ENCODE measurements at regions not wholly inside any gene's neighbourhood (a gene's known extent, or its start where the extent isn't known, plus 50 kb on each side); places are given as distances from the start of the nearest gene placed in this dataset.

DNA sequence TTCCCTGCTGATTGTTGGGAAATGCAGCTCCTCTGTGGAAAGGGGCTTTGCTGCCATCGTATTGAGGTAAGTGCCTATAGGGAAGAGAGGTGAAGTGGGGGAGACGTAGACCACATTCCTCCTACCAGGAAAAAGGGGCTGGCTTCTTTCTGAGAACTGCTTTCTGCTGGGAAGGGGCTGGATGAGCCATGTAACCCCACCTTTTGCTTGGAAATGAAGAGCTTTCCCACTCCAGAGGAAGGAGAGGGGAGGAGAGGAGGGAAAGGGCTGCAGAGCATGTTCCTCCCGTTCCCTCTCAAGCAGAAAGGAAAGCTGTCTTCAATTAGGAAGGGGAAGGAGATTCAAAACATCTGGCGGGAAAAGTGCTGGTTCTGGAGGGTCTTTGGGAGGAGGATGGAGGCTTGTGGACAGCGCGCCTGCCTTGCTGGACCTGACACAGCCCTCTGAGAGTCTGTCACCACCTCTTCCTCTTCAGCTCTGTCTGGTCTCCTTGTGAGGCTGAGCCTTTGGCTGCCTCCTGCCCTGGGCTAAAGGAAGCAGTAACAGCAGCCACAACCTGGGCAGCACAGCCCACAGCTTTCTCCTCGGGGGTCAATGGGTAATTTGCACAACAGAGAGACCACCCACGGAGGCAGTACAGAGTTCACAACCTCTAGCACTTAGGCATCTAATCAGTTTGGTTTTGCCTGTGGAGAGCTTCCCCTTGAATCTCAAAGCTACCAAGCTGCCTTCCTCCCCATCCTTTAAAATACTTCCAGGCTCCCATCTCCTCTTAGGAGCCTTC is 410.0 kb upstream of the TNP1 start:
- TF ChIP-seq, protein P1, sequence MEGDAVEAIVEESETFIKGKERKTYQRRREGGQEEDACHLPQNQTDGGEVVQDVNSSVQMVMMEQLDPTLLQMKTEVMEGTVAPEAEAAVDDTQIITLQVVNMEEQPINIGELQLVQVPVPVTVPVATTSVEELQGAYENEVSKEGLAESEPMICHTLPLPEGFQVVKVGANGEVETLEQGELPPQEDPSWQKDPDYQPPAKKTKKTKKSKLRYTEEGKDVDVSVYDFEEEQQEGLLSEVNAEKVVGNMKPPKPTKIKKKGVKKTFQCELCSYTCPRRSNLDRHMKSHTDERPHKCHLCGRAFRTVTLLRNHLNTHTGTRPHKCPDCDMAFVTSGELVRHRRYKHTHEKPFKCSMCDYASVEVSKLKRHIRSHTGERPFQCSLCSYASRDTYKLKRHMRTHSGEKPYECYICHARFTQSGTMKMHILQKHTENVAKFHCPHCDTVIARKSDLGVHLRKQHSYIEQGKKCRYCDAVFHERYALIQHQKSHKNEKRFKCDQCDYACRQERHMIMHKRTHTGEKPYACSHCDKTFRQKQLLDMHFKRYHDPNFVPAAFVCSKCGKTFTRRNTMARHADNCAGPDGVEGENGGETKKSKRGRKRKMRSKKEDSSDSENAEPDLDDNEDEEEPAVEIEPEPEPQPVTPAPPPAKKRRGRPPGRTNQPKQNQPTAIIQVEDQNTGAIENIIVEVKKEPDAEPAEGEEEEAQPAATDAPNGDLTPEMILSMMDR (IDR thresholded peaks at IDR 0.05; ENCODE audit: low read depth, low read length) = no peak
- TF ChIP-seq MYC (IDR thresholded peaks at IDR 0.05; ENCODE audit: low read depth, low read length) (no peak), POLR2A (IDR thresholded peaks at IDR 0.05; ENCODE audit: extremely low read depth, insufficient read length) (no peak)

Data from NB4 (cell line).